ENCODE measurements at regions not wholly inside any gene's neighbourhood (a gene's known extent, or its start where the extent isn't known, plus 50 kb on each side); places are given as distances from the start of the nearest gene placed in this dataset.

DNA sequence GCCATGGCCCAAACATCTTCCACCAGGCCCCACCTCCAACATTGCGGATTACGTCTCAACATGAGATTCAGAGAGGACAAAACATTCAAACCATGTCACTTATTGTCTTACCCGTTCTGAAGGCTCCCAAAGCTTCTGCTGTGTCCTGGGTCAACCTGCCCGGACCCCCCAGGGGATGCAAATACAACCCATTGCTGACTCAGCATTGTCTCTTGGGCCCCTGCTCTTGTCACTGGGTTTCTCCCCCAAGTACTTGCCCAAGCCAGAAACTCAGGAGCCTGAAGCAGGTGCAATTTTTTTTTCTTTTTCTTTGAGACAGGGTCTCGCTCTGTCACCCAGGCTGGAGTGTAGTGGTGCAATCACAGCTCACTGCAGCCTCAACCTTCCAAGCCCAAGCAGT lies 144.5 kb downstream of the KCTD15 start:
- no peak overlapping the region for H3K4me3 ChIP-seq (replicated peaks in 1 of 3; ENCODE audit: low read depth in 2 of 3, low read length in 3 of 3)
- H3K4me3 Mint-ChIP-seq = no peak overlapping the region
- no peak overlapping the region for H3K4me2 ChIP-seq (replicated peaks; ENCODE audit: extremely low read depth, low read length, poor library complexity, severe bottlenecking)
- H3K4me1 ChIP-seq (ENCODE audit: control insufficient read depth in 1 of 2, insufficient read depth in 2 of 2, low read length in 2 of 2) = no peaks in the 10 kb centered on the region
- no peaks in the 10 kb centered on the region for H4K20me1 ChIP-seq (ENCODE audit: insufficient read depth, low read length)
- no peaks in the 10 kb centered on the region for H3K36me3 ChIP-seq (replicated peaks in 1 of 2; ENCODE audit: control insufficient read depth in 1 of 2, insufficient read depth in 2 of 2, low read length in 2 of 2)
- no peaks in the 10 kb centered on the region for H3K79me2 ChIP-seq (ENCODE audit: insufficient read depth, low read length)
- no peaks in the 10 kb centered on the region for H3K4me1 Mint-ChIP-seq
- no peak overlapping the region for H3K9ac ChIP-seq (ENCODE audit: insufficient read depth, low read length, poor library complexity, severe bottlenecking)
- peaks cover 0 to 3% (median 0%) of the 10 kb centered on the region in 7 donors for H3K9me3 Mint-ChIP-seq
- no peak overlapping the region for H3K27ac Mint-ChIP-seq
- no peaks in the 10 kb centered on the region for H3K9me3 ChIP-seq (replicated peaks in 1 of 2; ENCODE audit: control insufficient read depth in 1 of 2, insufficient read depth in 1 of 2, low read length in 2 of 2)
- no peak for DNase-seq
- H3K27me3 Mint-ChIP-seq (ENCODE audit: low read depth in 3 of 3) = peaks cover 0 to 4% (median 3%) of the 10 kb centered on the region in 3 donors
- no peak overlapping the region for H2AFZ ChIP-seq (ENCODE audit: insufficient read depth, low read depth, low read length, poor library complexity, severe bottlenecking)
- intact Hi-C loops (cut with micrococcal nuclease) = no loop called here
- no peaks in the 10 kb centered on the region for H3K36me3 Mint-ChIP-seq
- WGBS (ENCODE audit: insufficient coverage) = 84% methylated on average over 4 of the region's 5 CpGs
- TF ChIP-seq CTCF (IDR thresholded peaks at IDR 0.05) = no peak
- no peaks in the 10 kb centered on the region for H3K27me3 ChIP-seq (ENCODE audit: control insufficient read depth in 2 of 2, insufficient read depth in 2 of 2, low read length in 2 of 2)
- no peak overlapping the region for H3K27ac ChIP-seq (ENCODE audit: low read depth in 1 of 2, low read length in 2 of 2)

- WGBS (ENCODE audit: insufficient coverage) = 75% methylated on average over 1 of the region's 6 CpGs
- H3K4me3 ChIP-seq (replicated peaks in 1 of 3; ENCODE audit: low read depth in 2 of 3, low read length in 3 of 3) = no peak overlapping the region
- no peaks in the 10 kb centered on the region for H3K4me1 Mint-ChIP-seq
- no peaks in the 10 kb centered on the region for H3K9me3 ChIP-seq (replicated peaks in 1 of 2; ENCODE audit: control insufficient read depth in 1 of 2, insufficient read depth in 1 of 2, low read length in 2 of 2)
- TF ChIP-seq CTCF (IDR thresholded peaks at IDR 0.05) = no peak
- intact Hi-C loops (cut with micrococcal nuclease) = no loop called here
- no peaks in the 10 kb centered on the region for H3K4me1 ChIP-seq (ENCODE audit: control insufficient read depth in 1 of 2, insufficient read depth in 2 of 2, low read length in 2 of 2)
- H3K4me2 ChIP-seq (replicated peaks; ENCODE audit: extremely low read depth, low read length, poor library complexity, severe bottlenecking) = no peak overlapping the region
- H3K36me3 Mint-ChIP-seq = no peaks in the 10 kb centered on the region
- no peak overlapping the region for H3K4me3 Mint-ChIP-seq
- H3K27me3 Mint-ChIP-seq (ENCODE audit: low read depth in 3 of 3) = peaks cover 0 to 7% (median 7%) of the 10 kb centered on the region in 3 donors
- H3K79me2 ChIP-seq (ENCODE audit: insufficient read depth, low read length) = no peaks in the 10 kb centered on the region
- no peak overlapping the region for H3K27ac Mint-ChIP-seq
- H3K27me3 ChIP-seq (ENCODE audit: control insufficient read depth in 2 of 2, insufficient read depth in 2 of 2, low read length in 2 of 2) = no peaks in the 10 kb centered on the region
- H3K9ac ChIP-seq (ENCODE audit: insufficient read depth, low read length, poor library complexity, severe bottlenecking) = no peak overlapping the region
- H4K20me1 ChIP-seq (ENCODE audit: insufficient read depth, low read length) = no peaks in the 10 kb centered on the region
- H3K27ac ChIP-seq (ENCODE audit: low read depth in 1 of 2, low read length in 2 of 2) = no peak overlapping the region
- H3K36me3 ChIP-seq (replicated peaks in 1 of 2; ENCODE audit: control insufficient read depth in 1 of 2, insufficient read depth in 2 of 2, low read length in 2 of 2) = no peaks in the 10 kb centered on the region
- H2AFZ ChIP-seq (ENCODE audit: insufficient read depth, low read depth, low read length, poor library complexity, severe bottlenecking) = no peak overlapping the region
- DNase-seq = no peak
- peaks cover 0 to 2% (median 0%) of the 10 kb centered on the region in 7 donors for H3K9me3 Mint-ChIP-seq
These were observed 150.0 kb downstream of the KCTD15 start for GRCh38 chr19:33946535-33947264.
